ENCODE measurements at regions not wholly inside any gene's neighbourhood (a gene's known extent, or its start where the extent isn't known, plus 50 kb on each side); places are given as distances from the start of the nearest gene placed in this dataset.
"Not testable (repeated sequence)": the region's sequence is repeated elsewhere in the genome, so short reads cannot be mapped to it uniquely, and the experiment has no call there.

DNA sequence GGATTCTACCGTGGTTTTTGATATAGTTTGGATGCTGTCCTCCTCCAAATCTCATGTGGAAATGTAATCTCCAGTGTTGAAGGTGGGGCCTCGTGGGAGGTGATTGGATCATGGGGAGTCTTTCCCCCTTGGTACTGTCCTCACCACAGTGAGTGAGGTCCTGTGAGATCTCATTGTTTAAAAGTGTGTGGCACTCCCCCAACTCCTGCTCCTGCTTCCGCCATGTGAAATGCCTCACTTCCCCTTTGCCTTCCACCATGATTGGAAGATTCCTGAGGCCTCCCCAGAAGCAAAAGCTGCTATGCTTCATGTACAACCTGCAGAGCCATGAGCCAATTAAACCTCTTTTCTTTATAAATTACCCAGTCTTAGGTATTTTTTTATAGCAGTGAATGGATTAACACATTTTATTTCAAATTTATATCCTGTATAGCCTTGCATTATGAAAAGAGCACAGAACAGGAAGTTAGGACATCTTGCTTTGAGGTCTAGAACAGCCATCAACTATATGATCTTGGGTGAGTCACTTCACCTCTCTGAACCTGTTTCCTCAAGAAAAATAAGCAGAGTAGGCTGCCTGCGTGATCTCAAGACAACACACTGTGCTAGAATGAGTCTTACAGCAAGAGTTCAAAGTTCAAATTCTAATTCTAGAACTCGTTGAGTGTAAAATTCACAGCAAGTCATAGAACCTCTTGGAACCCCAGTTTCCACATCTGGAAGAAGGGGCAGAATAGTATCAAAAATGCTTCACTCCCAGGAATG is 160.9 kb upstream of the EEA1 start:
- H3K27ac Mint-ChIP-seq = peak overlapping the region; percentile 84
- peak; percentile 88 for DNase-seq

GRCh38 chr12:93090731-93091172 is 161.7 kb upstream of the EEA1 start:
- Mint-ChIP-seq H3K27me3 (ENCODE audit: insufficient read depth) (no peaks in the 10 kb centered on the region; the same call in 1 of the 2 replicates), H3K36me3 (ENCODE audit: low read depth) (peaks cover 13% of the 10 kb centered on the region), H3K4me3 (peak overlapping the region; percentile 13; the same call in 1 of the 2 replicates), H3K27ac (peak overlapping the region; percentile 84), H3K9me3 (peaks cover 6% of the 10 kb centered on the region; the same call in 1 of the 2 replicates), H3K4me1 (ENCODE audit: low read depth) (peaks cover 67% of the 10 kb centered on the region)
- no peak for TF ChIP-seq CTCF (IDR thresholded peaks at IDR 0.05)
- DNase-seq = peak; percentile 77

More for the DNA sequence above, 160.9 kb upstream of the EEA1 start:
- no peaks in the 10 kb centered on the region; the same call in 1 of the 2 replicates for H3K27me3 Mint-ChIP-seq (ENCODE audit: insufficient read depth)
- no peak for TF ChIP-seq CTCF (IDR thresholded peaks at IDR 0.05)
- peak overlapping the region; percentile 45 for H3K4me3 Mint-ChIP-seq
- peaks cover 67% of the 10 kb centered on the region for H3K4me1 Mint-ChIP-seq (ENCODE audit: low read depth)
- H3K36me3 Mint-ChIP-seq (ENCODE audit: low read depth) = peaks cover 13% of the 10 kb centered on the region
- peaks cover 6% of the 10 kb centered on the region; the same call in 1 of the 2 replicates for H3K9me3 Mint-ChIP-seq

- Mint-ChIP-seq H3K36me3 (ENCODE audit: low read depth) (peaks cover 5% of the 10 kb centered on the region; the same call in 1 of the 2 replicates), H3K27ac (no peak overlapping the region), H3K9me3 (no peaks in the 10 kb centered on the region; the same call in 1 of the 2 replicates), H3K4me1 (ENCODE audit: low read depth) (peaks cover 59% of the 10 kb centered on the region), H3K4me3 (no peak overlapping the region), H3K27me3 (ENCODE audit: insufficient read depth) (no peaks in the 10 kb centered on the region; the same call in 1 of the 2 replicates)
- no peak for DNase-seq
- no peak for TF ChIP-seq CTCF (IDR thresholded peaks at IDR 0.05)
These were observed 163.0 kb upstream of the EEA1 start for GRCh38 chr12:93091886-93092648.

DNA sequence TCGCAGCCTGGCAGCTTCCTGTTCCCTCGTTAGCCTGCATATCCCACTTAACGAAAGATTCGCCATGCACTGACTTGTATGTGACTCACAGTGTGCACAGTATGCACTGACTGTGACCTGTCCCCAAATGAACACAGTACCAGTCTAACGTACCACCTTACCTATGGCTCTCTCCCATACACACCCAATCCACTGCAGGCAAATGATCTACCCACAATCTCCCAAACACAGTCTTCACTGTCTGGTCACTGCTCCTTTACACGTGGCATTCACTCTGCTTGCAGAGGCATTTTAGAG is 163.5 kb upstream of the EEA1 start:
- Mint-ChIP-seq H3K4me1 (ENCODE audit: low read depth) (peaks cover 54% of the 10 kb centered on the region), H3K27me3 (ENCODE audit: insufficient read depth) (no peaks in the 10 kb centered on the region; the same call in 1 of the 2 replicates), H3K9me3 (no peaks in the 10 kb centered on the region; the same call in 1 of the 2 replicates), H3K27ac (no peak overlapping the region), H3K4me3 (no peak overlapping the region), H3K36me3 (ENCODE audit: low read depth) (peaks cover 5% of the 10 kb centered on the region; the same call in 1 of the 2 replicates)
- no peak for TF ChIP-seq CTCF (IDR thresholded peaks at IDR 0.05)
- DNase-seq = no peak

DNA sequence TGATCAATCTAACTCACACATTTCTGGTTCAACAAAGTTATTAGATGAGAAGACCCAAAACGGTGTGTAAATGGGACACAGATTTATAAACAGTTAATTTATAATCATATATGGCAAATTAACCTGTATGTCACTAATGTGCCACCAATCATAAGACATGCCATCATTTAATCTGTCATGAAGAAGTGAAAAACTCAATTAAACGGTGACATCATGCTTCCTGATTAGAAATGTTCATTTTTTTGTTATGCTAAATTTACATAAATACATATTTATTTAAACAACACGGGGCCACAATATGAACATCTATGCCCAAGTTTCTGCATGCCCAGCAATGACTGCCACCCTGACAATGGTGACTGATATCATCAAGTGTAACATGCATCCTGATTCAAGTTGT is 164.1 kb upstream of the EEA1 start:
- peaks cover 50% of the 10 kb centered on the region for H3K4me1 Mint-ChIP-seq (ENCODE audit: low read depth)
- H3K36me3 Mint-ChIP-seq (ENCODE audit: low read depth) = peaks cover 5% of the 10 kb centered on the region; the same call in 1 of the 2 replicates
- no peak for TF ChIP-seq CTCF (IDR thresholded peaks at IDR 0.05)
- DNase-seq = no peak
- H3K27ac Mint-ChIP-seq = no peak overlapping the region
- H3K4me3 Mint-ChIP-seq = no peak overlapping the region
- H3K27me3 Mint-ChIP-seq (ENCODE audit: insufficient read depth) = no peaks in the 10 kb centered on the region; the same call in 1 of the 2 replicates
- no peaks in the 10 kb centered on the region; the same call in 1 of the 2 replicates for H3K9me3 Mint-ChIP-seq

DNA sequence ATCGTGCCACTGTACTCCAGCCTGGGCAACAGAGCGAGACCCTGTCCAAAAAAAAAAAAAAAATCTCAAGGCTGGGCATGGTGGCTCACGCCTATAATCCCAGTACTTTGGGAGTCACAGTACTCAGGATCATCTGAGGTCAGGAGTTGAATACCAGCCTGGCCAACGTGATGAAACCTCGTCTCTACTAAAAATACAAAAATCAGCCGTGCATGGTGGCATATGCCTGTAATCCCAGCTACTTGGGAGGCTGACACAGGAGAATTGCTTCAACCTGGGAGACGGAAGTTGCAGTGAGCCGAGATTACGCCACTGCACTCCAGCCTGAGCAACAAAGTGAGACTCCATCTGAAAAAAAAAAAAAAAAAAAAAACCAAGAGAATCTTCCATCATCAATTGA is 165.1 kb upstream of the EEA1 start:
- not testable (repeated sequence) for DNase-seq; H3K4me3 Mint-ChIP-seq; H3K36me3 Mint-ChIP-seq (ENCODE audit: low read depth); H3K9me3 Mint-ChIP-seq; H3K27ac Mint-ChIP-seq; H3K27me3 Mint-ChIP-seq (ENCODE audit: insufficient read depth)
- H3K4me1 Mint-ChIP-seq (ENCODE audit: low read depth) = peaks cover 49% of the 10 kb centered on the region
